ENCODE measurements at regions not wholly inside any gene's neighbourhood (a gene's known extent, or its start where the extent isn't known, plus 50 kb on each side); places are given as distances from the start of the nearest gene placed in this dataset.
"Not testable (repeated sequence)": the region's sequence is repeated elsewhere in the genome, so short reads cannot be mapped to it uniquely, and the experiment has no call there.

DNA sequence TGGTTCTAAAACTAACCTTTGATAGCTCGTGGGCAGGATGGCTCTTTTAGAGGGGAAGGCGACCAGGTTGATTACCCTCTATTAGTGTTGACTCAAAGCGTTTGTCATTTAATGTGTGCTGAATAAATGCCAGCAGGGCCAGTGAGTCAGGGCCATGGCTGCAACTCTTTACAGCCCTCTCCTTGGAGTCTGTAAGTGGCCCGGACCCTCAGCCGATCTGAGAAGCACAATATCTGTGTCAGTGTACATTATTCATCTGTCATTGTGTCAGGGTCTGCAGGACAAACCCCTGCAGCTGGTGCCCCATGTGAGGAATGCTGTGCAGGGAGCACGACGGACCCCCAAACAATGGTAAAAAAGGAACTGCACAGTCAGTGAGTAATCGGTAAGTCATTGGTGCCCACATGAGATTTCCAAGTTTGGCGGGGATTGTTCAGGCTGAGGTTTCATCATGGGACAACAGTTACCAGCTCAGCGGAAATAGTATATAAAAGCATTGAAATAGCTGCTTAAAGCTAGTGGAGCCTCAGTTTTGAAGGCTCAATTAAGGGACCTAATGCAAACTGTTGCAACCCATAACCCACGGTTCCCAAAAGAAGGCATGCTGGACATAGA is 139.1 kb downstream of the ZNF675 start:
- no peak for DNase-seq (ENCODE audit: low read depth)
- no peak overlapping the region for H3K4me3 ChIP-seq (ENCODE audit: low read depth, low read length)
- TF ChIP-seq, protein P1, sequence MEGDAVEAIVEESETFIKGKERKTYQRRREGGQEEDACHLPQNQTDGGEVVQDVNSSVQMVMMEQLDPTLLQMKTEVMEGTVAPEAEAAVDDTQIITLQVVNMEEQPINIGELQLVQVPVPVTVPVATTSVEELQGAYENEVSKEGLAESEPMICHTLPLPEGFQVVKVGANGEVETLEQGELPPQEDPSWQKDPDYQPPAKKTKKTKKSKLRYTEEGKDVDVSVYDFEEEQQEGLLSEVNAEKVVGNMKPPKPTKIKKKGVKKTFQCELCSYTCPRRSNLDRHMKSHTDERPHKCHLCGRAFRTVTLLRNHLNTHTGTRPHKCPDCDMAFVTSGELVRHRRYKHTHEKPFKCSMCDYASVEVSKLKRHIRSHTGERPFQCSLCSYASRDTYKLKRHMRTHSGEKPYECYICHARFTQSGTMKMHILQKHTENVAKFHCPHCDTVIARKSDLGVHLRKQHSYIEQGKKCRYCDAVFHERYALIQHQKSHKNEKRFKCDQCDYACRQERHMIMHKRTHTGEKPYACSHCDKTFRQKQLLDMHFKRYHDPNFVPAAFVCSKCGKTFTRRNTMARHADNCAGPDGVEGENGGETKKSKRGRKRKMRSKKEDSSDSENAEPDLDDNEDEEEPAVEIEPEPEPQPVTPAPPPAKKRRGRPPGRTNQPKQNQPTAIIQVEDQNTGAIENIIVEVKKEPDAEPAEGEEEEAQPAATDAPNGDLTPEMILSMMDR (IDR thresholded peaks at IDR 0.05; ENCODE audit: low read depth, low read length, missing control alignments), result no peak
- in situ Hi-C loops (cut with HindIII; ENCODE audit: low sequenced_read_pairs), result no loop called here

DNA sequence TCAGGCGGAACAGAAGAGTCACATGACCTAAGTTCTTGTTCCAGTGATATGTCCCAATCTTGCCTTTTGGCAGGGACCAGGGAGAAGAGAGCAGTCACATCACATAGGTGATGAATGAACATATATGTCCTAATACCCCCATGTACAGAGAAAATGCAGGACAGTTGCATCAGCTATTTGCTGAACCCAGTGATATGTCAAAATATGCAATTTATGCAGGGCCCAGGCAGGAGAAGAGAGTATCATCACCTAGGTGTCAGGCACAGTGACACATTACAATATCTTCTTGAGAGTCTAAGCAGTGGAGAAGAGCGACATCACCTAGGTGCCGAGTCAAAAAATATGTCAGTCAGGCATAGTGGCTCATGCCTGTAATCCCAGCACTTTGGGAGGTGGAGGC is 139.9 kb downstream of the ZNF675 start:
- no peak overlapping the region for H3K4me3 ChIP-seq (ENCODE audit: low read depth, low read length)
- no peak for DNase-seq (ENCODE audit: low read depth)
- TF ChIP-seq, protein P1 (IDR thresholded peaks at IDR 0.05; ENCODE audit: low read depth, low read length, missing control alignments), result no peak
- in situ Hi-C loops (cut with HindIII; ENCODE audit: low sequenced_read_pairs), result no loop called here

DNA sequence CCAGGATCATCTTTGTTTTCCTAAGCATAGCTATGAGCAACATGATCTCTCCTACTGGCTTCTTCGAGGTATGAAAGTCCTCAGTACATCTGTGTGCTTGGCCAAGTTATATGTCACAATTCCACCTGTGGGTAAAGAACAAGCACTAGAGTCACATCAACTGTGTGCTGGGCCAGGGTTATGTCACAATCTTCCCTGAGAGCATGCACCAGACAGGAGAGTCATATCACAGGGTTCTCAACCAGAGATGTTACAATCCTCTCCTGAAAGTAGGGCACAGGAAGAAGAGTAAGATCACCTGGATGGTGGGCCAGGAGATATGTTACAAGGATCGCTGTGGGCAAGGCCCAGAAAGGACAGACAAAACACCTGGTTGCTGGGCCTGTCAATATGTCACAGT is 143.7 kb downstream of the ZNF675 start:
- no peak for DNase-seq (ENCODE audit: low read depth)
- H3K4me3 ChIP-seq (ENCODE audit: low read depth, low read length), result no peak overlapping the region
- in situ Hi-C loops (cut with HindIII; ENCODE audit: low sequenced_read_pairs), result no loop called here
- TF ChIP-seq, protein P1 (IDR thresholded peaks at IDR 0.05; ENCODE audit: low read depth, low read length, missing control alignments), result no peak

DNA sequence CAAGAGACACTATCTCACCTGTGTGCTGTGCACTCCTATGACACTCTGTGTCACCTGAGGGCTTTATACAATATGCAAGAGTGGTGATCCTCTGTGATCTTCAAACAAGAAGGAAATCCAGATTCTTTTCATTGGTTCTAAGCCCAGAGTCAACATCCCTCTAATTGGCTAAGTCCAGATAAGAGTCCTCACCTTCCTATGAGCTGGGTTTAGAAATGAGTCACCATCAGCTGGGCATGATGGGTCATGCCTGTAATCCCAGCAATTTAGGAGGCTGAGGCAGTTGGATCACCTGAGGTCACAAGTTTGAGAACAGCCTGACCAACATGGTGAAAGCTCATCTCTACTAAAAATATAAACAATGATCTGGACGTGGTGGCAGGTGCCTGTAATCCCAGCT is 144.4 kb downstream of the ZNF675 start:
- no peak overlapping the region for H3K4me3 ChIP-seq (ENCODE audit: low read depth, low read length)
- no peak for DNase-seq (ENCODE audit: low read depth)
- in situ Hi-C loops (cut with HindIII; ENCODE audit: low sequenced_read_pairs), result no loop called here
- TF ChIP-seq, protein P1 (IDR thresholded peaks at IDR 0.05; ENCODE audit: low read depth, low read length, missing control alignments), result no peak

DNA sequence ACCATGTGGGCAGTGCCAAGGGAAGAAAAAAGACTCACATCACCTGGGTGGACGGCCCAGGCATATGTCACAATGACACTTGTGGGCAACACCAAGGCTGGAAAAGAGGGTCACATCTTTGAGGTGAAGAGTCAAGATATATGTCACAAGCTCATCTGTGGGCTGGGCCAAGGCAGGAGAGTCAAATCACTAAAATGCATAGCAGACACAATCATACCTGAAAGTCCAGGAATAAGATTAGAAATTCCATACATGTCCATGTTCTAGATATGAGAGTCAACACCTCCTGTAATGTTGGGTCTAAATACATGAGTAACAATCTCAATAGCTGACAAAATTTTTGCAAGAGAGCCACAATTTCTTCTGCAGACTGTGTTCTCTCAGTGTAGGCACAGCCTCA is 145.0 kb downstream of the ZNF675 start:
- no peak for DNase-seq (ENCODE audit: low read depth)
- in situ Hi-C loops (cut with HindIII; ENCODE audit: low sequenced_read_pairs), result no loop called here

DNA sequence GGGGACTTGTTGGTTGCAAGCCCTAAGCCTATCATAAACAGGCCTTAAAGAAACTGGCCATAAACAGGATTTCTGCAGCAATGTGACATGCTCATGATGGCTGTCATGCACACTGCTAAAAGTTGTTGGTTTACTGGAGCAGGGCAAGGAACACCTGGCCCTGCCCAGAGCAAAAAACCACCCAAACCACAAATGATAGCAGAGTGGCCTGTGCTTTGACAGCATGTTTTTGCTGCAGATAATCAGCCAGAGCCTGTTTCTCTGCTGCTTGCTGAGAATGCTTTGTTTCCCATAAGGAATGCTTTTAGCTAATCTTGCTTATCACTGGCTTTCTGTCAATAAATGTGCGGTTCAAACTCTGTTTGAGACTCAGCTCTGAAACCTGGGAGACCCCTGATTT is 144.9 kb upstream of the ZNF91 start:
- DNase-seq (ENCODE audit: low read depth); H3K4me3 ChIP-seq (ENCODE audit: low read depth, low read length); in situ Hi-C loops (cut with HindIII; ENCODE audit: low sequenced_read_pairs): not testable (repeated sequence)

More for the DNA sequence above, 145.0 kb downstream of the ZNF675 start:
- H3K4me3 ChIP-seq (ENCODE audit: low read depth, low read length), result no peak overlapping the region
- TF ChIP-seq, protein P1 (IDR thresholded peaks at IDR 0.05; ENCODE audit: low read depth, low read length, missing control alignments), result no peak

DNA sequence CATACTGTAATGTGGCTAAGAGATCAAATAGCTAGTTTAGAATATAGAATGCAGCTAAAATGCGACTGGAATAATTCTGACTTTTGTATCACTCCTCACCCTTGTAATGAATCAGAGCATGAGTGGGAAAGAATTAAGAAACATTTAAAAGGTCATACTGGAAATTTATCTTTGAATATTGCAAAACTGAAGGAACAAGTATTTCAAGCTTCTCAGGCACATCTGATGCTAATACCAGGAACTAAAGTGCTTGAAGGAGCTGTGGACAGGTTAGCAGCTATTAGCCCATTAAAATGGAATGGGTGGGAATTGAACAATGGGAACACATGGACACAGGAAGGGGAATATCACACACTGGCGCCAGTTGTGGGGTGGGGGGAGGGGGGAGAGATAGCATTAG is 144.2 kb upstream of the ZNF91 start:
- no peak overlapping the region for H3K4me3 ChIP-seq (ENCODE audit: low read depth, low read length)
- DNase-seq (ENCODE audit: low read depth), result no peak
- in situ Hi-C loops (cut with HindIII; ENCODE audit: low sequenced_read_pairs), result no loop called here
- TF ChIP-seq, protein P1 (IDR thresholded peaks at IDR 0.05; ENCODE audit: low read depth, low read length, missing control alignments), result no peak

DNA sequence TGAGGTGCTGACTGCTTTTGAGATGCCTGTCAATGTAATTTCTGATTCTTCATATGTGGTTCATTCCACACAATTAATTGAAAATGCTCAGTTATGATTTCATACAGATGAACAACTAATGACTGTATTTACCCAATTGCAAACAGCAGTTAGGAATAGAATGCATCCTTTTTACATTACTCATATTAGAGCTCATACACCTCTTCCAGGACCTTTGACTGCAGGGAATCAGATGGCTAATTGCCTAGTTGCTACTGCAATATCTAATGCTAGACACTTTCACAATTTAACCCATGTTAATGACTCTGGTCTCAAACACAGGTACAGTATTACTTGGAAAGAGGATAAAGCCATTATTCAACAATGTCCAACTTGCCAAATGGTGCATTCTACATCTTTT is 141.9 kb upstream of the ZNF91 start:
- in situ Hi-C loops (cut with HindIII; ENCODE audit: low sequenced_read_pairs); H3K4me3 ChIP-seq (ENCODE audit: low read depth, low read length); DNase-seq (ENCODE audit: low read depth): not testable (repeated sequence)

DNA sequence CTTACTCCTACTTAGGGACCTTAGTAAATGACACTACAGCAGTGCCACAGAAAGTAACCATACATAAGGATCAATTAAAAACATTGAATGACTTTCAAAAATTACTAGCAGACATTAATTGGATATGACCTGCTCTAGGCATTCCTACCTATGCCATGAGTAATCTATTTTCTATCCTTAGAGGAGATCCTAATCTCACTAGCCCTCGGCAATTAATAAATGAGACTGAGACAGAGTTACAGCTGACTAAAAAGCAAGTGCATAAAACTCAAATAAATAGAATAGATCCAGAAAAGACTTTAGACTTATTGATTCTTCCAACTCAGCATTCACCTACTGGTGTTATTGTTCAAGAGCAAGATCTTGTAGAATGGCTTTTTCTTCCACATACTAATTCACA is 141.1 kb upstream of the ZNF91 start:
- in situ Hi-C loops (cut with HindIII; ENCODE audit: low sequenced_read_pairs); H3K4me3 ChIP-seq (ENCODE audit: low read depth, low read length); DNase-seq (ENCODE audit: low read depth): not testable (repeated sequence)

DNA sequence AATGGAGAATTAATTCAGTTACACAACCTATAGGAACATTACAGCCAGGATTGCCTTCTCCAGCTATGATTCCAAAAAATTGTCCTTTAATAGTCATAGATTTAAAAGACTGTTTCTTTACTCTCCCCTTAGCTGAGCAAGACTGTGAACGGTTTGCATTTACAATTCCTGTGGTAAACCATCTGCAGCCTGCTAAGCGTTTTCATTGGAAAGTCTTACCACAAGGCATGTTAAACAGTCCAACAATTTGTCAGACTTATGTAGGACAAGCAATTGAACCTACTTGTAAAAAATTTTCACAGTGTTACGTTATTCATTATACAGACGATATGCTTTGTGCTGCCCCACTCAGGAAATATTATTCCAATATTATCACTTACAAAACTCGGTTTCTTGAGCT is 140.6 kb upstream of the ZNF91 start:
- in situ Hi-C loops (cut with HindIII; ENCODE audit: low sequenced_read_pairs); DNase-seq (ENCODE audit: low read depth): not testable (repeated sequence)

DNA sequence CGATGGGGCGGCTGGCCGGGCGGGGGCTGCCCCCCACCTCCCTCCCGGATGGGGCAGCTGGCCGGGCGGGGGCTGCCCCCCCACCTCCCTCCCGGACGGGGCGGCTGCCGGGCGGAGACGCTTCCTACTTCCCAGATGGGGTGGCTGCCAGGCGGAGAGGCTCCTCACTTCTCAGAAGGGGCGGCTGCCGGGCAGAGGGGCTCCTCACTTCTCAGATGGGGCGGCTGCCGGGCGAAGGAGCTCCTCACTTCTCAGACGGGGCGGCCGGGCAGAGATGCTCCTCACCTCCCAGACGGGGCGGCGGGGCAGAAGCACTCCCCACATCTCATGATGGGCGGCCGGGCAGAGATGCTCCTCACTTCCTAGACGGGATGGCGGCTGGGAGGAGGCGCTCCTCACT is 138.2 kb upstream of the ZNF91 start:
- H3K4me3 ChIP-seq (ENCODE audit: low read depth, low read length); DNase-seq (ENCODE audit: low read depth); in situ Hi-C loops (cut with HindIII; ENCODE audit: low sequenced_read_pairs): not testable (repeated sequence)

More for the DNA sequence above, 140.6 kb upstream of the ZNF91 start:
- H3K4me3 ChIP-seq (ENCODE audit: low read depth, low read length), result not testable (repeated sequence)

Data from astrocyte of the cerebellum (primary cell).